B cell (primary cell): ENCODE measurements at regions not wholly inside any gene's neighbourhood (a gene's known extent, or its start where the extent isn't known, plus 50 kb on each side); places are given as distances from the start of the nearest gene placed in this dataset.

Experiments used
- ATAC-seq: fragments of 200-7000 bp; cut with Tn5 transposase; one replicate; pipeline ENCODE4 v1.10.0; 2021; ENCODE audit warnings: low read depth, mild to moderate bottlenecking, moderate number of reproducible peaks, moderate library complexity
- CTCF ChIA-PET: fragments of 350-600 bp; sonication (Branson Sonifier 250); formaldehyde crosslinking; loops from one replicate; lab custom pipeline; 2021; ENCODE audit warnings: antibody characterized with exemption, inconsistent platforms; lab: Charles Lee
- POLR2A ChIA-PET: fragments of 350-600 bp; sonication (Branson Sonifier 250); formaldehyde crosslinking; loops from one replicate; lab custom pipeline; 2021; ENCODE audit warnings: antibody characterized with exemption; lab: Charles Lee
- DNase-seq: peaks from one replicate; pipeline ENCODE4 v3.0.0; 2013
- H2AFZ ChIP-seq: 2 replicates; pipeline ENCODE4 v1.6.1; 2012; ENCODE audit warnings: mild to moderate bottlenecking, low read depth, low read length; ENCODE audit not compliant: insufficient read depth, poor library complexity, severe bottlenecking
- H3K27ac ChIP-seq, 2 donors: 1 replicate in 1 of 2; 2 replicates in 1 of 2; pipeline ENCODE4 v1.5.1; 2012 to 2013; ENCODE audit warnings: low read length in 2 of 2, mild to moderate bottlenecking in 2 of 2, moderate library complexity in 1 of 2
- H3K27me3 ChIP-seq, 4 experiments: fragments of 200-600 bp in 1 of 4; sonication (generic) in 1 of 4; replicated peaks in 1 of 4; 1 replicate in 2 of 4; 2 replicates in 2 of 4; pipeline versions ENCODE4 v1.6.1 to v1.7.0; 2013 to 2016; ENCODE audit warnings: low read length in 3 of 4, mild to moderate bottlenecking in 2 of 4, mixed read lengths in 1 of 4, moderate library complexity in 1 of 4; ENCODE audit not compliant: insufficient read depth in 4 of 4, control insufficient read depth in 3 of 4; ENCODE audit errors: control extremely low read depth in 1 of 4
- H3K36me3 ChIP-seq, 2 experiments: replicated peaks in 1 of 2; 1 replicate in 1 of 2; 2 replicates in 1 of 2; pipeline versions ENCODE4 v1.6.1 to v1.7.1; 2013; ENCODE audit warnings: low read length in 1 of 2; ENCODE audit not compliant: insufficient read depth in 2 of 2, control insufficient read depth in 1 of 2; ENCODE audit errors: control extremely low read depth in 1 of 2, extremely low read depth in 1 of 2
- H3K4me1 ChIP-seq, 2 donors: fragments of 200-600 bp in 1 of 2; sonication (generic) in 1 of 2; 1 replicate in 1 of 2; 2 replicates in 1 of 2; pipeline versions ENCODE4 v1.5.1 to v1.6.1; 2013 to 2017; ENCODE audit warnings: low read length in 2 of 2; ENCODE audit not compliant: control insufficient read depth in 2 of 2, insufficient read depth in 2 of 2
- H3K4me2 ChIP-seq: replicated peaks from 2 replicates; pipeline ENCODE3; 2012; ENCODE audit warnings: mild to moderate bottlenecking, low read depth, low read length; ENCODE audit not compliant: poor library complexity, severe bottlenecking
- H3K4me3 ChIP-seq, 5 experiments: fragments of 200-600 bp in 1 of 5; sonication (generic) in 1 of 5; 1 replicate in 3 of 5; 2 replicates in 2 of 5; pipeline versions ENCODE4 v1.5.1 to v1.7.0; 2011 to 2016; ENCODE audit warnings: low read length in 4 of 5, mild to moderate bottlenecking in 4 of 5, low read depth in 2 of 5, control low read depth in 1 of 5, moderate library complexity in 1 of 5; ENCODE audit not compliant: insufficient read depth in 1 of 5; ENCODE audit errors: control extremely low read depth in 1 of 5, extremely low read depth in 1 of 5
- H3K79me2 ChIP-seq: fragments of 200-600 bp; sonication (generic); one replicate; pipeline ENCODE4 v1.6.0; 2016; ENCODE audit warnings: low read length; ENCODE audit not compliant: control insufficient read depth, insufficient read depth
- H3K9ac ChIP-seq: fragments of 200-600 bp; sonication (generic); 2 replicates; pipeline ENCODE4 v1.6.1; 2017; ENCODE audit warnings: mild to moderate bottlenecking, low read length, moderate library complexity
- H3K9me3 ChIP-seq, 3 donors: one replicate each; pipeline versions ENCODE4 v1.6.1 to v1.7.1; 2013; ENCODE audit warnings: low read length in 2 of 3; ENCODE audit not compliant: control insufficient read depth in 2 of 3, insufficient read depth in 1 of 3; ENCODE audit errors: control extremely low read depth in 1 of 3
- H4K20me1 ChIP-seq: 2 replicates; pipeline ENCODE4 v1.6.0; 2012; ENCODE audit warnings: mild to moderate bottlenecking, low read length; ENCODE audit not compliant: insufficient read depth, control insufficient read depth, poor library complexity, severe bottlenecking
- H3K27ac Mint-ChIP-seq: one replicate; pipeline ENCODE4 v1.8.0; 2021; ENCODE audit warnings: mixed read lengths
- H3K27me3 Mint-ChIP-seq: one replicate; pipeline ENCODE4 v1.8.0; 2021; ENCODE audit warnings: mixed read lengths
- H3K4me1 Mint-ChIP-seq: one replicate; pipeline ENCODE4 v1.8.0; 2021; ENCODE audit warnings: mixed read lengths
- H3K4me3 Mint-ChIP-seq: one replicate; pipeline ENCODE4 v1.8.0; 2021; ENCODE audit warnings: mixed read lengths
- H3K9me3 Mint-ChIP-seq: one replicate; pipeline ENCODE4 v1.8.0; 2022; ENCODE audit warnings: mixed read lengths; ENCODE audit not compliant: insufficient read depth
- EZH2 ChIP-seq: IDR thresholded peaks from 2 replicates; pipeline ENCODE4 v1.6.1; 2012; ENCODE audit warnings: borderline replicate concordance, low read depth, mild to moderate bottlenecking, moderate library complexity, low read length; ENCODE audit not compliant: insufficient read depth, poor library complexity, severe bottlenecking
- WGBS: methylation state at CpG from one replicate; pipeline ENCODE4 v1.1.5; 2013; ENCODE audit warnings: missing lambda C conversion rate; ENCODE audit not compliant: insufficient coverage; 5-methylcytosine and 5-hydroxymethylcytosine counted together
- intact Hi-C: fragments of 100-400 bp; cut with micrococcal nuclease; formaldehyde crosslinking; loops from one replicate; pipeline ENCODE4 v1.10.0; 2022
- TF ChIP-seq, protein P1 (sequence below): fragments of 200-600 bp; IDR thresholded peaks from one replicate; pipeline ENCODE4 v1.8.0; 2022; ENCODE audit warnings: antibody characterized with exemption, mild to moderate bottlenecking

DNA sequence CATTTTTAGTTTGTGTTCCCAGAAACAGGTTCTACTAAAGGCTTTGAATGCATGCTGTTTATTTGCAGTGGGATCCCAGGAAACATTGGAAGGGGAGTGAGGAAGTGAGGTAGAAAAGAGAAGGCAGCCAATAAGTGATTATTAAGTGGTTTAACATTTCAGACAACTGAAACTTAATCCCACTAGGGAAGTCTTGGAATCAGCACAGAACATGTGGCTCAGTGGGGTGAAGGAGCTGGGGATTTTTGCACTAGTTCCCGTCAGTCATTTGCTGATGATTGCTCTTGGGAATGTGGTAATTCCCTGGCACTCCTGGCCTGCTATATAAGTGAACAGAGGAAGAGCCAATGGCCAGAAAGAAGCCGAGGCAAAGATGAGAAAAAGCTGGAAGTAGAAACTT is 1053.0 kb upstream of the IGFBP7 start:
- no peaks in the 10 kb centered on the region for H3K4me1 Mint-ChIP-seq
- WGBS = 100% methylated on average over 1 of the region's 2 CpGs
- DNase-seq = no peak

DNA sequence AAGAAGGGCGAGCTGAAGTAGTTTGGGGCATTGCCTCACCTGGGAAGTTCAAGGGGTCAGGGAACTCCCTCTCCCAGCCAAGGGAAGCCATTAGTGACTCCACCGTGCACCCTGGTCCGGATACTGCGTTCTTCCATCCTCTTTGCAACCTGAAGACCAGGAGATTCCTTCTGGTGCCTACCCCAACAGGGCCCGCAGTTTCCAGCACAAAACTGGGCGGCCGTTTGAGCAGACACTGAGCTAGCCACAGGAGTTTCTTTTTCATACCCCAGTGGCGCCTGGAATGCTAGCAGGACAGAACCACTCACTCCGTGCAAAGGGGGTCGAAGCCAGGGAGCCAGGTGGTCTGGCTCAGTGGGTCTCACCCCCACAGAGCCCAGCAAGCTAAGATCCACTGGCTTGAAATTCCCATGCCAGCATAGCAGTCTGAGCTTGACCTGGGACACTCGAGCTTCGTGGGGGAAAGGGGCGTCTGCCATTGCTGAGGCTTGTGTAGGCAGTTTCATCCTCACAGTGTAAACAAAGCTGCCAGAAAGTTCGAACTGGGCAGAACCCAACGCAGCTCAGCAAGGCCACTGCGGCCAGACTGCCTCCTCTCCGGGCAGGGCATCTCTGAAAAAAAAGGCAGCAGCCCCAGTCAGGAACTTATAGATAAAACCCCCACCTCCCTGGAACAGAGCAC is 1039.4 kb upstream of the IGFBP7 start:
- H3K79me2 ChIP-seq = no peaks in the 10 kb centered on the region
- H3K27me3 Mint-ChIP-seq = no peaks in the 10 kb centered on the region
- no peaks in the 10 kb centered on the region for H3K4me1 ChIP-seq
- H3K36me3 ChIP-seq = no peaks in the 10 kb centered on the region
- H3K27ac ChIP-seq = no peak overlapping the region
- H3K4me3 ChIP-seq = no peak overlapping the region
- TF ChIP-seq, protein P1, sequence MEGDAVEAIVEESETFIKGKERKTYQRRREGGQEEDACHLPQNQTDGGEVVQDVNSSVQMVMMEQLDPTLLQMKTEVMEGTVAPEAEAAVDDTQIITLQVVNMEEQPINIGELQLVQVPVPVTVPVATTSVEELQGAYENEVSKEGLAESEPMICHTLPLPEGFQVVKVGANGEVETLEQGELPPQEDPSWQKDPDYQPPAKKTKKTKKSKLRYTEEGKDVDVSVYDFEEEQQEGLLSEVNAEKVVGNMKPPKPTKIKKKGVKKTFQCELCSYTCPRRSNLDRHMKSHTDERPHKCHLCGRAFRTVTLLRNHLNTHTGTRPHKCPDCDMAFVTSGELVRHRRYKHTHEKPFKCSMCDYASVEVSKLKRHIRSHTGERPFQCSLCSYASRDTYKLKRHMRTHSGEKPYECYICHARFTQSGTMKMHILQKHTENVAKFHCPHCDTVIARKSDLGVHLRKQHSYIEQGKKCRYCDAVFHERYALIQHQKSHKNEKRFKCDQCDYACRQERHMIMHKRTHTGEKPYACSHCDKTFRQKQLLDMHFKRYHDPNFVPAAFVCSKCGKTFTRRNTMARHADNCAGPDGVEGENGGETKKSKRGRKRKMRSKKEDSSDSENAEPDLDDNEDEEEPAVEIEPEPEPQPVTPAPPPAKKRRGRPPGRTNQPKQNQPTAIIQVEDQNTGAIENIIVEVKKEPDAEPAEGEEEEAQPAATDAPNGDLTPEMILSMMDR = no peak
- TF ChIP-seq EZH2 = no peak
- WGBS = 89% methylated on average over 16 of the region's 17 CpGs
- H3K9ac ChIP-seq = no peak overlapping the region
- no peaks in the 10 kb centered on the region for H4K20me1 ChIP-seq
- no peaks in the 10 kb centered on the region for H3K27me3 ChIP-seq
- DNase-seq = no peak
- H3K9me3 Mint-ChIP-seq = peaks cover 2% of the 10 kb centered on the region
- no peak overlapping the region for H3K27ac Mint-ChIP-seq
- no peak for ATAC-seq
- no peak overlapping the region for H3K4me2 ChIP-seq
- CTCF ChIA-PET = no interaction called here
- H3K4me1 Mint-ChIP-seq = no peaks in the 10 kb centered on the region
- intact Hi-C loops = no loop called here
- peaks cover 0 to 13% (median 0%) of the 10 kb centered on the region in 3 donors for H3K9me3 ChIP-seq
- POLR2A ChIA-PET = no interaction called here
- H3K4me3 Mint-ChIP-seq = no peak overlapping the region
- no peak overlapping the region for H2AFZ ChIP-seq

More for the DNA sequence above, 1053.0 kb upstream of the IGFBP7 start:
- ATAC-seq = no peak
- no peak overlapping the region for H2AFZ ChIP-seq
- ChIA-PET CTCF (no interaction called here), POLR2A (no interaction called here)
- TF ChIP-seq, protein P1 = no peak
- TF ChIP-seq EZH2 = no peak
- no peaks in the 10 kb centered on the region for H3K27me3 ChIP-seq
- H3K27ac ChIP-seq = no peak overlapping the region
- H3K4me3 ChIP-seq = no peak overlapping the region
- no peaks in the 10 kb centered on the region for H3K4me1 ChIP-seq
- no peak overlapping the region for H3K4me2 ChIP-seq
- H3K36me3 ChIP-seq = no peaks in the 10 kb centered on the region
- no peaks in the 10 kb centered on the region for H3K9me3 ChIP-seq
- H3K9ac ChIP-seq = no peak overlapping the region
- Mint-ChIP-seq H3K27me3 (no peaks in the 10 kb centered on the region), H3K9me3 (peaks cover under 1% of the 10 kb centered on the region), H3K27ac (no peak overlapping the region), H3K4me3 (no peak overlapping the region)
- H4K20me1 ChIP-seq = no peaks in the 10 kb centered on the region
- intact Hi-C loops = no loop called here
- no peaks in the 10 kb centered on the region for H3K79me2 ChIP-seq
